GM12878 (cell line): ENCODE measurements at regions not wholly inside any gene's neighbourhood (a gene's known extent, or its start where the extent isn't known, plus 50 kb on each side); places are given as distances from the start of the nearest gene placed in this dataset.

Experiments
- BRCA1 ChIP-seq: IDR thresholded peaks from 2 replicates; pipeline ENCODE4 v1.6.1; 2011; ENCODE audit warnings: low read depth, low read length, improper control_type of control experiment
- CBX3 ChIP-seq: fragments of 200-600 bp; sonication (generic); IDR thresholded peaks from 2 replicates; pipeline ENCODE4 v1.6.1; 2016; ENCODE audit warnings: low read depth, borderline replicate concordance
- CEBPB ChIP-seq, 2 experiments: fragments of 150-350 bp in 1 of 2; IDR thresholded peaks; 2 replicates each; pipeline ENCODE4 v1.6.1; 2012 to 2014; ENCODE audit warnings: low read depth in 2 of 2, low read length in 2 of 2, borderline replicate concordance in 1 of 2, inconsistent platforms in 1 of 2
- CUX1 ChIP-seq: IDR thresholded peaks from 2 replicates; pipeline ENCODE4 v1.6.1; 2012; ENCODE audit warnings: improper control_type of control experiment, low read depth, low read length; ENCODE audit not compliant: insufficient replicate concordance
- FOS ChIP-seq: IDR thresholded peaks from 3 replicates; pipeline ENCODE4 v1.6.1; 2011; ENCODE audit warnings: borderline replicate concordance; ENCODE audit not compliant: insufficient read length; ENCODE audit errors: extremely low read depth
- KLF5 ChIP-seq: fragments of 450-650 bp; IDR thresholded peaks from 2 replicates; pipeline ENCODE4 v1.6.1; 2014; ENCODE audit warnings: mild to moderate bottlenecking; ENCODE audit not compliant: partially characterized antibody
- MEF2B ChIP-seq: fragments of 450-650 bp; IDR thresholded peaks from 2 replicates; pipeline ENCODE4 v1.6.1; 2018; ENCODE audit warnings: mild to moderate bottlenecking, moderate library complexity; ENCODE audit not compliant: partially characterized antibody, poor library complexity, severe bottlenecking
- NFXL1 ChIP-seq: fragments of 450-650 bp; IDR thresholded peaks from 2 replicates; pipeline ENCODE4 v1.6.1; 2017; ENCODE audit warnings: antibody characterized with exemption, mild to moderate bottlenecking, borderline replicate concordance
- NRF1 ChIP-seq: conservative IDR thresholded peaks from 2 replicates; pipeline ENCODE4 v1.6.1; 2011; ENCODE audit warnings: mild to moderate bottlenecking, low read depth, low read length, improper control_type of control experiment
- RUNX3 ChIP-seq: IDR thresholded peaks from 2 replicates; pipeline ENCODE4 v1.6.1; 2012; ENCODE audit warnings: low read length, inconsistent platforms
- SMC3 ChIP-seq: IDR thresholded peaks from 2 replicates; pipeline ENCODE4 v1.6.1; 2011; ENCODE audit warnings: low read length, improper control_type of control experiment, borderline replicate concordance
- TCF3 ChIP-seq: IDR thresholded peaks from 2 replicates; pipeline ENCODE4 v1.6.1; 2012; ENCODE audit warnings: low read depth, mild to moderate bottlenecking, low read length, borderline replicate concordance; ENCODE audit not compliant: insufficient read depth
- TCF7 ChIP-seq: IDR thresholded peaks from 2 replicates; pipeline ENCODE4 v1.6.1; 2014; ENCODE audit warnings: antibody characterized with exemption, borderline replicate concordance
- TF ChIP-seq, protein P1 (sequence below): fragments of 450-650 bp; formaldehyde crosslinking; IDR thresholded peaks from 2 replicates; pipeline ENCODE4 v1.5.0; 2022; ENCODE audit warnings: mild to moderate bottlenecking, missing genetic modification characterization

GRCh38 chr3:5731100-5731499 lies 543.6 kb downstream of the EDEM1 start (continued):
- 0 out of 2 replicates have a peak, but pooled peaks have one; percentile 19 for TF ChIP-seq RUNX3
- TF ChIP-seq NFXL1, result no peak
- TF ChIP-seq SMC3, result peak; percentile 55; the same call in 1 of the 2 replicates
- TF ChIP-seq CUX1, result no peak
- TF ChIP-seq, protein P1, sequence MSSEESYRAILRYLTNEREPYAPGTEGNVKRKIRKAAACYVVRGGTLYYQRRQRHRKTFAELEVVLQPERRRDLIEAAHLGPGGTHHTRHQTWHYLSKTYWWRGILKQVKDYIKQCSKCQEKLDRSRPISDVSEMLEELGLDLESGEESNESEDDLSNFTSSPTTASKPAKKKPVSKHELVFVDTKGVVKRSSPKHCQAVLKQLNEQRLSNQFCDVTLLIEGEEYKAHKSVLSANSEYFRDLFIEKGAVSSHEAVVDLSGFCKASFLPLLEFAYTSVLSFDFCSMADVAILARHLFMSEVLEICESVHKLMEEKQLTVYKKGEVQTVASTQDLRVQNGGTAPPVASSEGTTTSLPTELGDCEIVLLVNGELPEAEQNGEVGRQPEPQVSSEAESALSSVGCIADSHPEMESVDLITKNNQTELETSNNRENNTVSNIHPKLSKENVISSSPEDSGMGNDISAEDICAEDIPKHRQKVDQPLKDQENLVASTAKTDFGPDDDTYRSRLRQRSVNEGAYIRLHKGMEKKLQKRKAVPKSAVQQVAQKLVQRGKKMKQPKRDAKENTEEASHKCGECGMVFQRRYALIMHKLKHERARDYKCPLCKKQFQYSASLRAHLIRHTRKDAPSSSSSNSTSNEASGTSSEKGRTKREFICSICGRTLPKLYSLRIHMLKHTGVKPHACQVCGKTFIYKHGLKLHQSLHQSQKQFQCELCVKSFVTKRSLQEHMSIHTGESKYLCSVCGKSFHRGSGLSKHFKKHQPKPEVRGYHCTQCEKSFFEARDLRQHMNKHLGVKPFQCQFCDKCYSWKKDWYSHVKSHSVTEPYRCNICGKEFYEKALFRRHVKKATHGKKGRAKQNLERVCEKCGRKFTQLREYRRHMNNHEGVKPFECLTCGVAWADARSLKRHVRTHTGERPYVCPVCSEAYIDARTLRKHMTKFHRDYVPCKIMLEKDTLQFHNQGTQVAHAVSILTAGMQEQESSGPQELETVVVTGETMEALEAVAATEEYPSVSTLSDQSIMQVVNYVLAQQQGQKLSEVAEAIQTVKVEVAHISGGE (CRISPR knock-in tag), result no peak
- no peak for TF ChIP-seq BRCA1
- TF ChIP-seq MEF2B, result no peak
- TF ChIP-seq CBX3, result no peak
- no peak for TF ChIP-seq TCF7
- no peak for TF ChIP-seq KLF5
- no peak for TF ChIP-seq NRF1
- TF ChIP-seq CEBPB (IDR thresholded peaks at IDR 0.05; ENCODE audit: borderline replicate concordance in 1 of 2, low read depth in 2 of 2, low read length in 2 of 2), result no peak
- no peak for TF ChIP-seq FOS
- TF ChIP-seq TCF3, result no peak
